SK-N-SH treated with all-trans-retinoic acid at 6 μM for 48 hours (cell line): ENCODE measurements at regions not wholly inside any gene's neighbourhood (a gene's known extent, or its start where the extent isn't known, plus 50 kb on each side); places are given as distances from the start of the nearest gene placed in this dataset.

Experiments used
- ATAC-seq: fragments of 200-7000 bp; cut with Tn5 transposase; 3 replicates; pipeline ENCODE4 v1.9.1; 2020; ENCODE audit warnings: mild to moderate bottlenecking, moderate library complexity
- ARNTL ChIP-seq: fragments of 450-650 bp; formaldehyde crosslinking; IDR thresholded peaks from 2 replicates; pipeline ENCODE4 v1.5.0; 2020; ENCODE audit warnings: low read depth, mild to moderate bottlenecking, moderate library complexity, borderline replicate concordance
- BACH2 ChIP-seq: fragments of 250-450 bp; sonication (Bioruptor Pico); IDR thresholded peaks from 2 replicates; pipeline ENCODE4 v1.9.0; 2021; ENCODE audit warnings: mild to moderate bottlenecking, borderline replicate concordance
- CREB5 ChIP-seq: fragments of 250-450 bp; sonication (Bioruptor Pico); IDR thresholded peaks from 2 replicates; pipeline ENCODE4 v1.5.1; 2020; ENCODE audit warnings: low read depth, mild to moderate bottlenecking, moderate library complexity
- CSDC2 ChIP-seq: fragments of 250-450 bp; sonication (Bioruptor Pico); IDR thresholded peaks from 2 replicates; pipeline ENCODE4 v1.5.0; 2020; ENCODE audit warnings: mild to moderate bottlenecking, moderate library complexity
- ESRRG ChIP-seq: fragments of 250-450 bp; sonication (Bioruptor Pico); IDR thresholded peaks from 2 replicates; pipeline ENCODE4 v1.6.1; 2021; ENCODE audit warnings: mild to moderate bottlenecking
- GLIS3 ChIP-seq: fragments of 250-450 bp; sonication (Bioruptor Pico); IDR thresholded peaks from 2 replicates; pipeline ENCODE4 v1.5.0; 2020; ENCODE audit warnings: mild to moderate bottlenecking, moderate library complexity
- ISL1 ChIP-seq: fragments of 250-450 bp; sonication (Bioruptor Pico); IDR thresholded peaks from 2 replicates; pipeline ENCODE4 v2.1.2; 2022; ENCODE audit warnings: mild to moderate bottlenecking, moderate library complexity
- OSR1 ChIP-seq: fragments of 250-450 bp; sonication (Bioruptor Pico); IDR thresholded peaks from 2 replicates; pipeline ENCODE4 v1.8.0; 2022; ENCODE audit warnings: moderate library complexity, mild to moderate bottlenecking, inconsistent platforms
- PATZ1 ChIP-seq: fragments of 250-450 bp; sonication (Bioruptor Pico); IDR thresholded peaks from 2 replicates; pipeline ENCODE4 v1.8.0; 2020; ENCODE audit warnings: mild to moderate bottlenecking, moderate library complexity, borderline replicate concordance
- POU6F1 ChIP-seq: fragments of 250-450 bp; sonication (Bioruptor Pico); IDR thresholded peaks from 2 replicates; pipeline ENCODE4 v1.8.0; 2021; ENCODE audit warnings: low read depth, mild to moderate bottlenecking, moderate library complexity, borderline replicate concordance
- PPARA ChIP-seq: fragments of 250-450 bp; sonication (Bioruptor Pico); IDR thresholded peaks from 2 replicates; pipeline ENCODE4 v1.5.0; 2020; ENCODE audit warnings: mild to moderate bottlenecking, borderline replicate concordance
- SNAI2 ChIP-seq: fragments of 250-450 bp; sonication (Bioruptor Pico); IDR thresholded peaks from 2 replicates; pipeline ENCODE4 v1.5.0; 2020; ENCODE audit warnings: mild to moderate bottlenecking, moderate library complexity
- TCF4 ChIP-seq: fragments of 250-450 bp; sonication (Bioruptor Pico); IDR thresholded peaks from 2 replicates; pipeline ENCODE4 v1.8.0; 2021; ENCODE audit warnings: mild to moderate bottlenecking, moderate library complexity, borderline replicate concordance
- TOX ChIP-seq: fragments of 250-450 bp; sonication (Bioruptor Pico); IDR thresholded peaks from 2 replicates; pipeline ENCODE4 v1.8.0; 2021; ENCODE audit warnings: mild to moderate bottlenecking, moderate library complexity, borderline replicate concordance
- ZC3H10 ChIP-seq: fragments of 250-450 bp; sonication (Bioruptor Pico); IDR thresholded peaks from 2 replicates; pipeline ENCODE4 v1.5.1; 2021; ENCODE audit warnings: mild to moderate bottlenecking, moderate library complexity
- ZFP3 ChIP-seq: fragments of 250-450 bp; sonication (Bioruptor Pico); IDR thresholded peaks from 2 replicates; pipeline ENCODE4 v1.5.0; 2020; ENCODE audit warnings: mild to moderate bottlenecking, moderate library complexity
- ZFP30 ChIP-seq: fragments of 450-650 bp; formaldehyde crosslinking; IDR thresholded peaks from 2 replicates; pipeline ENCODE4 v1.5.0; 2022; ENCODE audit warnings: mild to moderate bottlenecking, moderate library complexity
- ZNF565 ChIP-seq: fragments of 450-650 bp; formaldehyde crosslinking; conservative IDR thresholded peaks from 2 replicates; pipeline ENCODE4 v1.5.0; 2020; ENCODE audit warnings: low read depth, mild to moderate bottlenecking, moderate library complexity
- ZNF70 ChIP-seq: fragments of 450-650 bp; formaldehyde crosslinking; IDR thresholded peaks from 2 replicates; pipeline ENCODE4 v1.5.0; 2020; ENCODE audit warnings: mild to moderate bottlenecking, moderate library complexity
- ZNF8 ChIP-seq: fragments of 450-650 bp; formaldehyde crosslinking; IDR thresholded peaks from 2 replicates; pipeline ENCODE4 v1.5.0; 2020; ENCODE audit warnings: mild to moderate bottlenecking, moderate library complexity
- TF ChIP-seq, protein P1 (sequence below): fragments of 250-450 bp; sonication (Bioruptor Pico); IDR thresholded peaks from 2 replicates; pipeline ENCODE4 v1.5.0; 2020; ENCODE audit warnings: mild to moderate bottlenecking, moderate library complexity
- TF ChIP-seq, protein P2 (sequence below): fragments of 250-450 bp; sonication (Bioruptor Pico); IDR thresholded peaks from 2 replicates; pipeline ENCODE4 v1.5.1; 2021; ENCODE audit warnings: mild to moderate bottlenecking, moderate library complexity

- TF ChIP-seq TOX (CRISPR knock-in tag): no peak
- no peak for TF ChIP-seq OSR1
- TF ChIP-seq PATZ1 (CRISPR knock-in tag): no peak
- TF ChIP-seq ZNF565 (CRISPR knock-in tag): no peak
- no peak for TF ChIP-seq ZNF70 (CRISPR knock-in tag)
- no peak for TF ChIP-seq ARNTL (CRISPR knock-in tag)
- no peak for TF ChIP-seq BACH2 (CRISPR knock-in tag)
- no peak for TF ChIP-seq ZC3H10
- no peak for TF ChIP-seq POU6F1 (CRISPR knock-in tag)
- no peak for TF ChIP-seq CSDC2 (CRISPR knock-in tag)
- ATAC-seq: no peak
Observed at GRCh38 chr6:1022719-1023118, 289.2 kb upstream of the FOXQ1 start.

GRCh38 chr6:1020837-1021236 is 291.1 kb upstream of the FOXQ1 start:
- ATAC-seq: no peak
- no peak for TF ChIP-seq PPARA (CRISPR knock-in tag)
- TF ChIP-seq CSDC2 (CRISPR knock-in tag): no peak
- TF ChIP-seq ZFP30: no peak
- no peak for TF ChIP-seq PATZ1 (CRISPR knock-in tag)
- no peak for TF ChIP-seq ZFP3
- no peak for TF ChIP-seq BACH2 (CRISPR knock-in tag)
- no peak for TF ChIP-seq ESRRG (CRISPR knock-in tag)
- no peak for TF ChIP-seq ISL1 (CRISPR knock-in tag)

GRCh38 chr6:1020133-1020532 is 291.8 kb upstream of the FOXQ1 start:
- TF ChIP-seq PPARA (CRISPR knock-in tag): no peak
- TF ChIP-seq ZC3H10: no peak
- no peak for TF ChIP-seq SNAI2 (CRISPR knock-in tag)
- TF ChIP-seq, protein P1, sequence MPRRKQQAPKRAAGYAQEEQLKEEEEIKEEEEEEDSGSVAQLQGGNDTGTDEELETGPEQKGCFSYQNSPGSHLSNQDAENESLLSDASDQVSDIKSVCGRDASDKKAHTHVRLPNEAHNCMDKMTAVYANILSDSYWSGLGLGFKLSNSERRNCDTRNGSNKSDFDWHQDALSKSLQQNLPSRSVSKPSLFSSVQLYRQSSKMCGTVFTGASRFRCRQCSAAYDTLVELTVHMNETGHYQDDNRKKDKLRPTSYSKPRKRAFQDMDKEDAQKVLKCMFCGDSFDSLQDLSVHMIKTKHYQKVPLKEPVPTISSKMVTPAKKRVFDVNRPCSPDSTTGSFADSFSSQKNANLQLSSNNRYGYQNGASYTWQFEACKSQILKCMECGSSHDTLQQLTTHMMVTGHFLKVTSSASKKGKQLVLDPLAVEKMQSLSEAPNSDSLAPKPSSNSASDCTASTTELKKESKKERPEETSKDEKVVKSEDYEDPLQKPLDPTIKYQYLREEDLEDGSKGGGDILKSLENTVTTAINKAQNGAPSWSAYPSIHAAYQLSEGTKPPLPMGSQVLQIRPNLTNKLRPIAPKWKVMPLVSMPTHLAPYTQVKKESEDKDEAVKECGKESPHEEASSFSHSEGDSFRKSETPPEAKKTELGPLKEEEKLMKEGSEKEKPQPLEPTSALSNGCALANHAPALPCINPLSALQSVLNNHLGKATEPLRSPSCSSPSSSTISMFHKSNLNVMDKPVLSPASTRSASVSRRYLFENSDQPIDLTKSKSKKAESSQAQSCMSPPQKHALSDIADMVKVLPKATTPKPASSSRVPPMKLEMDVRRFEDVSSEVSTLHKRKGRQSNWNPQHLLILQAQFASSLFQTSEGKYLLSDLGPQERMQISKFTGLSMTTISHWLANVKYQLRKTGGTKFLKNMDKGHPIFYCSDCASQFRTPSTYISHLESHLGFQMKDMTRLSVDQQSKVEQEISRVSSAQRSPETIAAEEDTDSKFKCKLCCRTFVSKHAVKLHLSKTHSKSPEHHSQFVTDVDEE: no peak
- no peak for TF ChIP-seq OSR1
- no peak for TF ChIP-seq ZNF8 (CRISPR knock-in tag)
- ATAC-seq: no peak

- no peak for ATAC-seq
- TF ChIP-seq OSR1: no peak
- TF ChIP-seq BACH2 (CRISPR knock-in tag): no peak
- TF ChIP-seq CSDC2 (CRISPR knock-in tag): no peak
- no peak for TF ChIP-seq ZFP3
- TF ChIP-seq ARNTL (CRISPR knock-in tag): no peak
- no peak for TF ChIP-seq TOX (CRISPR knock-in tag)
- TF ChIP-seq, protein P2, sequence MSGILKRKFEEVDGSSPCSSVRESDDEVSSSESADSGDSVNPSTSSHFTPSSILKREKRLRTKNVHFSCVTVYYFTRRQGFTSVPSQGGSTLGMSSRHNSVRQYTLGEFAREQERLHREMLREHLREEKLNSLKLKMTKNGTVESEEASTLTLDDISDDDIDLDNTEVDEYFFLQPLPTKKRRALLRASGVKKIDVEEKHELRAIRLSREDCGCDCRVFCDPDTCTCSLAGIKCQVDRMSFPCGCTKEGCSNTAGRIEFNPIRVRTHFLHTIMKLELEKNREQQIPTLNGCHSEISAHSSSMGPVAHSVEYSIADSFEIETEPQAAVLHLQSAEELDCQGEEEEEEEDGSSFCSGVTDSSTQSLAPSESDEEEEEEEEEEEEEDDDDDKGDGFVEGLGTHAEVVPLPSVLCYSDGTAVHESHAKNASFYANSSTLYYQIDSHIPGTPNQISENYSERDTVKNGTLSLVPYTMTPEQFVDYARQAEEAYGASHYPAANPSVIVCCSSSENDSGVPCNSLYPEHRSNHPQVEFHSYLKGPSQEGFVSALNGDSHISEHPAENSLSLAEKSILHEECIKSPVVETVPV (CRISPR knock-in tag): no peak
- no peak for TF ChIP-seq ESRRG (CRISPR knock-in tag)
- no peak for TF ChIP-seq TCF4 (CRISPR knock-in tag)
- TF ChIP-seq PPARA (CRISPR knock-in tag): no peak
- no peak for TF ChIP-seq ZNF70 (CRISPR knock-in tag)
- no peak for TF ChIP-seq ZC3H10
- TF ChIP-seq ISL1 (CRISPR knock-in tag): no peak
- no peak for TF ChIP-seq POU6F1 (CRISPR knock-in tag)
- no peak for TF ChIP-seq CREB5
- no peak for TF ChIP-seq GLIS3 (CRISPR knock-in tag)
- no peak for TF ChIP-seq ZNF565 (CRISPR knock-in tag)
Observed at GRCh38 chr6:1018041-1018440, 293.9 kb upstream of the FOXQ1 start.
